ENCODE measurements at regions not wholly inside any gene's neighbourhood (a gene's known extent, or its start where the extent isn't known, plus 50 kb on each side); places are given as distances from the start of the nearest gene placed in this dataset.

GRCh38 chr6:44561060-44561623 is 173.6 kb downstream of the CDC5L start:
- H3K27me3 ChIP-seq (ENCODE audit: control insufficient read depth, insufficient read depth, low read length): no peaks in the 10 kb centered on the region
- H3K36me3 ChIP-seq (replicated peaks; ENCODE audit: control insufficient read depth, insufficient read depth, low read length): no peaks in the 10 kb centered on the region
- DNase-seq: peak; percentile 74

GRCh38 chr6:44561832-44562665 is 174.5 kb downstream of the CDC5L start:
- no peaks in the 10 kb centered on the region for H3K27me3 ChIP-seq (ENCODE audit: control insufficient read depth, insufficient read depth, low read length)
- DNase-seq: no peak
- H3K4me3 ChIP-seq (ENCODE audit: insufficient read depth, low read depth, low read length): no peak overlapping the region
- H3K36me3 ChIP-seq (replicated peaks; ENCODE audit: control insufficient read depth, insufficient read depth, low read length): no peaks in the 10 kb centered on the region

More at GRCh38 chr6:44561060-44561623, 173.6 kb downstream of the CDC5L start:
- H3K4me3 ChIP-seq (ENCODE audit: insufficient read depth, low read depth, low read length): no peak overlapping the region

- no peak for DNase-seq
- H3K4me3 ChIP-seq (ENCODE audit: insufficient read depth, low read depth, low read length): no peak overlapping the region
Measured at GRCh38 chr6:44563397-44563796, 175.9 kb downstream of the CDC5L start.

GRCh38 chr6:44564906-44565524 is 177.5 kb downstream of the CDC5L start:
- no peaks in the 10 kb centered on the region for H3K27me3 ChIP-seq (ENCODE audit: control insufficient read depth, insufficient read depth, low read length)
- H3K36me3 ChIP-seq (replicated peaks; ENCODE audit: control insufficient read depth, insufficient read depth, low read length): no peaks in the 10 kb centered on the region
- DNase-seq: no peak
- H3K4me3 ChIP-seq (ENCODE audit: insufficient read depth, low read depth, low read length): no peak overlapping the region

More at GRCh38 chr6:44563397-44563796, 175.9 kb downstream of the CDC5L start:
- Histone ChIP-seq H3K36me3 (replicated peaks; ENCODE audit: control insufficient read depth, insufficient read depth, low read length) (no peaks in the 10 kb centered on the region), H3K27me3 (ENCODE audit: control insufficient read depth, insufficient read depth, low read length) (no peaks in the 10 kb centered on the region)

GRCh38 chr6:44567406-44567805 is 179.9 kb downstream of the CDC5L start:
- Histone ChIP-seq H3K36me3 (replicated peaks; ENCODE audit: control insufficient read depth, insufficient read depth, low read length) (no peaks in the 10 kb centered on the region), H3K27me3 (ENCODE audit: control insufficient read depth, insufficient read depth, low read length) (no peaks in the 10 kb centered on the region), H3K4me3 (ENCODE audit: insufficient read depth, low read depth, low read length) (no peak overlapping the region)
- DNase-seq: no peak

- Histone ChIP-seq H3K27me3 (ENCODE audit: control insufficient read depth, insufficient read depth, low read length) (no peaks in the 10 kb centered on the region), H3K36me3 (replicated peaks; ENCODE audit: control insufficient read depth, insufficient read depth, low read length) (no peaks in the 10 kb centered on the region), H3K4me3 (ENCODE audit: insufficient read depth, low read depth, low read length) (no peak overlapping the region)
- no peak for DNase-seq
Measured at GRCh38 chr6:44569131-44569530, 181.6 kb downstream of the CDC5L start.

GRCh38 chr6:44569931-44570385 is 182.5 kb downstream of the CDC5L start:
- Histone ChIP-seq H3K36me3 (replicated peaks; ENCODE audit: control insufficient read depth, insufficient read depth, low read length) (no peaks in the 10 kb centered on the region), H3K4me3 (ENCODE audit: insufficient read depth, low read depth, low read length) (no peak overlapping the region), H3K27me3 (ENCODE audit: control insufficient read depth, insufficient read depth, low read length) (no peaks in the 10 kb centered on the region)
- no peak for DNase-seq

GRCh38 chr6:44571510-44571909 is 184.0 kb downstream of the CDC5L start:
- H3K36me3 ChIP-seq (replicated peaks; ENCODE audit: control insufficient read depth, insufficient read depth, low read length): no peaks in the 10 kb centered on the region
- H3K4me3 ChIP-seq (ENCODE audit: insufficient read depth, low read depth, low read length): no peak overlapping the region
- H3K27me3 ChIP-seq (ENCODE audit: control insufficient read depth, insufficient read depth, low read length): no peaks in the 10 kb centered on the region
- DNase-seq: no peak

GRCh38 chr6:44572346-44572745 is 184.8 kb downstream of the CDC5L start:
- no peak for DNase-seq

GRCh38 chr6:44575644-44576043 is 188.1 kb downstream of the CDC5L start:
- no peak overlapping the region for H3K4me3 ChIP-seq (ENCODE audit: insufficient read depth, low read depth, low read length)
- no peak for DNase-seq
- no peaks in the 10 kb centered on the region for H3K36me3 ChIP-seq (replicated peaks; ENCODE audit: control insufficient read depth, insufficient read depth, low read length)
- H3K27me3 ChIP-seq (ENCODE audit: control insufficient read depth, insufficient read depth, low read length): no peaks in the 10 kb centered on the region

More at GRCh38 chr6:44572346-44572745, 184.8 kb downstream of the CDC5L start:
- no peak overlapping the region for H3K4me3 ChIP-seq (ENCODE audit: insufficient read depth, low read depth, low read length)
- H3K36me3 ChIP-seq (replicated peaks; ENCODE audit: control insufficient read depth, insufficient read depth, low read length): no peaks in the 10 kb centered on the region
- H3K27me3 ChIP-seq (ENCODE audit: control insufficient read depth, insufficient read depth, low read length): no peaks in the 10 kb centered on the region

- no peak for DNase-seq
- Histone ChIP-seq H3K4me3 (ENCODE audit: insufficient read depth, low read depth, low read length) (no peak overlapping the region), H3K36me3 (replicated peaks; ENCODE audit: control insufficient read depth, insufficient read depth, low read length) (no peaks in the 10 kb centered on the region), H3K27me3 (ENCODE audit: control insufficient read depth, insufficient read depth, low read length) (no peaks in the 10 kb centered on the region)
Measured at GRCh38 chr6:44576132-44576631, 188.7 kb downstream of the CDC5L start.

- no peak for DNase-seq
- Histone ChIP-seq H3K4me3 (ENCODE audit: insufficient read depth, low read depth, low read length) (no peak overlapping the region), H3K27me3 (ENCODE audit: control insufficient read depth, insufficient read depth, low read length) (no peaks in the 10 kb centered on the region), H3K36me3 (replicated peaks; ENCODE audit: control insufficient read depth, insufficient read depth, low read length) (no peaks in the 10 kb centered on the region)
Measured at GRCh38 chr6:44580901-44581300, 193.4 kb downstream of the CDC5L start.

GRCh38 chr6:44582930-44583329 is 195.4 kb downstream of the CDC5L start:
- DNase-seq: no peak
- Histone ChIP-seq H3K4me3 (ENCODE audit: insufficient read depth, low read depth, low read length) (no peak overlapping the region), H3K27me3 (ENCODE audit: control insufficient read depth, insufficient read depth, low read length) (no peaks in the 10 kb centered on the region), H3K36me3 (replicated peaks; ENCODE audit: control insufficient read depth, insufficient read depth, low read length) (no peaks in the 10 kb centered on the region)

GRCh38 chr6:44590471-44590870 is 203.0 kb downstream of the CDC5L start:
- DNase-seq: no peak
- Histone ChIP-seq H3K36me3 (replicated peaks; ENCODE audit: control insufficient read depth, insufficient read depth, low read length) (no peaks in the 10 kb centered on the region), H3K27me3 (ENCODE audit: control insufficient read depth, insufficient read depth, low read length) (no peaks in the 10 kb centered on the region), H3K4me3 (ENCODE audit: insufficient read depth, low read depth, low read length) (no peak overlapping the region)

- DNase-seq: peak; percentile 82
- no peaks in the 10 kb centered on the region for H3K36me3 ChIP-seq (replicated peaks; ENCODE audit: control insufficient read depth, insufficient read depth, low read length)
- H3K27me3 ChIP-seq (ENCODE audit: control insufficient read depth, insufficient read depth, low read length): no peaks in the 10 kb centered on the region
- H3K4me3 ChIP-seq (ENCODE audit: insufficient read depth, low read depth, low read length): no peak overlapping the region
Measured at GRCh38 chr6:44593539-44593944, 206.0 kb downstream of the CDC5L start.
